ENCODE measurements at regions not wholly inside any gene's neighbourhood (a gene's known extent, or its start where the extent isn't known, plus 50 kb on each side); places are given as distances from the start of the nearest gene placed in this dataset.

DNA sequence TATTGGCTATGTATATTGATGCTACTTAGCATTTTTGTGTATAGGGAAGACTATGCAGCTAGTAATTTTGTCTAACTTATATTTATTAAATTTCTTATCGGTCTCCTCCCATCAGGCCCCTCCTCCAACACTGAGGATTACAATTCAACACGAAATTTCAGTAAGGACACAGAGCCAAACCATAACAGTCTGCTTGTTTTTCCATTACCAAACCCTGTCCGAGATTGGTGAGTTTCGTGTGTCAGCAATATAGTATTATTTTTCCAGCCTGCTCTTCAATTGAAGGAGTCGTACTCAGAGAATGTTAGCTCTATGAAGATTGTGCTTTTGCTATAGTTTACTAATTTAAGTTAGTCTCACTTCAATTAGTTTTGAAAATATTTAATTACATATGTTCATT is 1495.3 kb downstream of the MRPL39 start:
- Histone ChIP-seq H3K27ac (ENCODE audit: insufficient read depth, low read depth, low read length) (no peak overlapping the region), H3K27me3 (ENCODE audit: control insufficient read depth in 2 of 2, insufficient read depth in 2 of 2, low read length in 2 of 2) (no peaks in the 10 kb centered on the region), H2AFZ (ENCODE audit: low read depth, low read length) (no peak overlapping the region), H3K9ac (replicated peaks; ENCODE audit: extremely low read depth, insufficient read depth, low read length) (no peak overlapping the region), H3K9me1 (replicated peaks; ENCODE audit: control insufficient read depth, extremely low read depth, insufficient read depth, low read length) (no peaks in the 10 kb centered on the region), H3K9me3 (replicated peaks; ENCODE audit: control insufficient read depth, insufficient read depth, low read length) (no peaks in the 10 kb centered on the region), H3K4me2 (ENCODE audit: insufficient read depth, low read length) (no peak overlapping the region), H3K79me2 (ENCODE audit: control insufficient read depth, insufficient read depth, low read length) (no peaks in the 10 kb centered on the region), H3K36me3 (ENCODE audit: control insufficient read depth in 2 of 2, extremely low read depth in 1 of 2, insufficient read depth in 2 of 2, low read length in 2 of 2) (no peaks in the 10 kb centered on the region), H3K4me3 (replicated peaks in 1 of 3; ENCODE audit: insufficient read depth in 1 of 3, low read depth in 1 of 3, low read length in 3 of 3) (no peak overlapping the region), H4K20me1 (replicated peaks; ENCODE audit: control insufficient read depth, extremely low read depth, insufficient read depth, low read length) (no peaks in the 10 kb centered on the region), H3K4me1 (ENCODE audit: control insufficient read depth, extremely low read depth, insufficient read depth, low read length) (no peaks in the 10 kb centered on the region)
- FAIRE-seq (no peak), DNase-seq (ENCODE audit: low read depth, low spot score) (no peak)
- CTCF ChIA-PET: no interaction called here
- BruUV-seq (replicated peaks): no TSS peak
- dilution Hi-C loops (cut with MboI; ENCODE audit: extremely low pct_ligation_motif_present, low sequenced_read_pairs): no loop called here
- intact Hi-C loops (cut with micrococcal nuclease): no loop called here
- TF ChIP-seq CTCF (IDR thresholded peaks at IDR 0.05; ENCODE audit: extremely low read depth in 1 of 2, insufficient read depth in 1 of 2, low read depth in 1 of 2, low read length in 2 of 2) (no peak), FOS (IDR thresholded peaks at IDR 0.05; ENCODE audit: borderline replicate concordance, insufficient read depth, low read length) (no peak), JUN (IDR thresholded peaks at IDR 0.05; ENCODE audit: borderline replicate concordance, insufficient read depth, insufficient read length, low read depth) (no peak), EZH2 (IDR thresholded peaks at IDR 0.05; ENCODE audit: borderline replicate concordance, low read depth, low read length, severe bottlenecking) (no peak), POLR2AphosphoS5 (IDR thresholded peaks at IDR 0.05; ENCODE audit: insufficient read depth, low read depth, low read length) (no peak), MYC (IDR thresholded peaks at IDR 0.05; ENCODE audit: low read depth, low read length) (no peak), POLR2A (IDR thresholded peaks at IDR 0.05; ENCODE audit: low read depth, low read length) (no peak), GATA2 (IDR thresholded peaks at IDR 0.05; ENCODE audit: insufficient read depth, insufficient read length, low read depth, low read length) (no peak)
- TF ChIP-seq, protein P1, sequence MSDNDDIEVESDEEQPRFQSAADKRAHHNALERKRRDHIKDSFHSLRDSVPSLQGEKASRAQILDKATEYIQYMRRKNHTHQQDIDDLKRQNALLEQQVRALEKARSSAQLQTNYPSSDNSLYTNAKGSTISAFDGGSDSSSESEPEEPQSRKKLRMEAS (IDR thresholded peaks at IDR 0.05; ENCODE audit: insufficient read depth, insufficient read length): no peak
- POLR2A ChIA-PET: no interaction called here

Measured in endothelial cell of umbilical vein (primary cell).